ENCODE measurements at regions not wholly inside any gene's neighbourhood (a gene's known extent, or its start where the extent isn't known, plus 50 kb on each side); places are given as distances from the start of the nearest gene placed in this dataset.

- TF ChIP-seq, protein P1, sequence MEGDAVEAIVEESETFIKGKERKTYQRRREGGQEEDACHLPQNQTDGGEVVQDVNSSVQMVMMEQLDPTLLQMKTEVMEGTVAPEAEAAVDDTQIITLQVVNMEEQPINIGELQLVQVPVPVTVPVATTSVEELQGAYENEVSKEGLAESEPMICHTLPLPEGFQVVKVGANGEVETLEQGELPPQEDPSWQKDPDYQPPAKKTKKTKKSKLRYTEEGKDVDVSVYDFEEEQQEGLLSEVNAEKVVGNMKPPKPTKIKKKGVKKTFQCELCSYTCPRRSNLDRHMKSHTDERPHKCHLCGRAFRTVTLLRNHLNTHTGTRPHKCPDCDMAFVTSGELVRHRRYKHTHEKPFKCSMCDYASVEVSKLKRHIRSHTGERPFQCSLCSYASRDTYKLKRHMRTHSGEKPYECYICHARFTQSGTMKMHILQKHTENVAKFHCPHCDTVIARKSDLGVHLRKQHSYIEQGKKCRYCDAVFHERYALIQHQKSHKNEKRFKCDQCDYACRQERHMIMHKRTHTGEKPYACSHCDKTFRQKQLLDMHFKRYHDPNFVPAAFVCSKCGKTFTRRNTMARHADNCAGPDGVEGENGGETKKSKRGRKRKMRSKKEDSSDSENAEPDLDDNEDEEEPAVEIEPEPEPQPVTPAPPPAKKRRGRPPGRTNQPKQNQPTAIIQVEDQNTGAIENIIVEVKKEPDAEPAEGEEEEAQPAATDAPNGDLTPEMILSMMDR (IDR thresholded peaks at IDR 0.05; ENCODE audit: low read depth, low read length): no peak
- no peak for TF ChIP-seq EZH2phosphoT487 (IDR thresholded peaks at IDR 0.05; ENCODE audit: low read depth)
Measured at GRCh38 chr14:34310724-34311123, 151.3 kb downstream of the SPTSSA start.

Data from OCI-LY3 (cell line).